ENCODE measurements at regions not wholly inside any gene's neighbourhood (a gene's known extent, or its start where the extent isn't known, plus 50 kb on each side); places are given as distances from the start of the nearest gene placed in this dataset.

GRCh38 chr3:16686679-16687078 lies 81.5 kb upstream of the DAZL start:
- no peak overlapping the region for H2BK120ac ChIP-seq (ENCODE audit: low read depth, low read length)
- WGBS = 73% methylated on average over 3 of the region's 3 CpGs
- H3K4me1 ChIP-seq (ENCODE audit: control insufficient read depth, insufficient read depth, low read depth, low read length) = no peaks in the 10 kb centered on the region
- no peaks in the 10 kb centered on the region for H3K79me1 ChIP-seq (replicated peaks; ENCODE audit: low read length, poor library complexity, severe bottlenecking)
- no peak overlapping the region for H3K18ac ChIP-seq (ENCODE audit: low read depth in 1 of 2, low read length in 2 of 2)
- H3K27me3 ChIP-seq (ENCODE audit: control insufficient read depth in 1 of 2, insufficient read depth in 1 of 2, low read length in 2 of 2) = no peaks in the 10 kb centered on the region
- no peak overlapping the region for H4K8ac ChIP-seq (ENCODE audit: low read length)
- no peak overlapping the region for H2BK5ac ChIP-seq (ENCODE audit: low read depth, low read length, poor library complexity, severe bottlenecking)
- no peak overlapping the region for H3K9ac ChIP-seq (ENCODE audit: low read length)
- H3K36me3 ChIP-seq (ENCODE audit: control insufficient read depth in 1 of 2, insufficient read depth in 2 of 2, low read depth in 1 of 2, low read length in 2 of 2) = no peaks in the 10 kb centered on the region
- H3K14ac ChIP-seq (ENCODE audit: low read length in 2 of 2) = no peak overlapping the region
- H3K4me2 ChIP-seq (ENCODE audit: low read length, poor library complexity, severe bottlenecking) = no peak overlapping the region
- DNase-seq = no peak
- H2AFZ ChIP-seq (ENCODE audit: low read depth, low read length) = no peak overlapping the region
- no peak overlapping the region for H2BK12ac ChIP-seq (ENCODE audit: low read length in 2 of 2)
- no peak overlapping the region for H3K23ac ChIP-seq (ENCODE audit: low read length in 2 of 2)
- no peak overlapping the region for H2AK5ac ChIP-seq (ENCODE audit: low read length, severe bottlenecking)
- no peak overlapping the region for H3K4ac ChIP-seq (ENCODE audit: low read depth in 1 of 2, low read length in 2 of 2)
- H3K4me3 ChIP-seq (ENCODE audit: insufficient read depth in 1 of 2, low read depth in 1 of 2, low read length in 2 of 2) = no peak overlapping the region
- H4K91ac ChIP-seq (ENCODE audit: low read length) = no peak overlapping the region
- no peak overlapping the region for H2BK15ac ChIP-seq (ENCODE audit: low read depth, poor library complexity, severe bottlenecking)
- H3K9me3 ChIP-seq (ENCODE audit: control insufficient read depth, low read length) = no peaks in the 10 kb centered on the region
- H3K27ac ChIP-seq (ENCODE audit: low read length, poor library complexity, severe bottlenecking) = no peak overlapping the region

- no peak overlapping the region for H3K9ac ChIP-seq (ENCODE audit: low read length)
- H3K18ac ChIP-seq (ENCODE audit: low read depth in 1 of 2, low read length in 2 of 2) = no peak overlapping the region
- H3K4me1 ChIP-seq (ENCODE audit: control insufficient read depth, insufficient read depth, low read depth, low read length) = no peaks in the 10 kb centered on the region
- no peak overlapping the region for H2AFZ ChIP-seq (ENCODE audit: low read depth, low read length)
- H3K79me1 ChIP-seq (replicated peaks; ENCODE audit: low read length, poor library complexity, severe bottlenecking) = no peaks in the 10 kb centered on the region
- H3K4me3 ChIP-seq (ENCODE audit: insufficient read depth in 1 of 2, low read depth in 1 of 2, low read length in 2 of 2) = no peak overlapping the region
- no peak overlapping the region for H3K14ac ChIP-seq (ENCODE audit: low read length in 2 of 2)
- no peaks in the 10 kb centered on the region for H3K36me3 ChIP-seq (ENCODE audit: control insufficient read depth in 1 of 2, insufficient read depth in 2 of 2, low read depth in 1 of 2, low read length in 2 of 2)
- no peak overlapping the region for H2BK120ac ChIP-seq (ENCODE audit: low read depth, low read length)
- no peak overlapping the region for H4K91ac ChIP-seq (ENCODE audit: low read length)
- no peak overlapping the region for H3K4ac ChIP-seq (ENCODE audit: low read depth in 1 of 2, low read length in 2 of 2)
- H2BK12ac ChIP-seq (ENCODE audit: low read length in 2 of 2) = no peak overlapping the region
- H4K8ac ChIP-seq (ENCODE audit: low read length) = no peak overlapping the region
- H2BK5ac ChIP-seq (ENCODE audit: low read depth, low read length, poor library complexity, severe bottlenecking) = no peak overlapping the region
- no peak overlapping the region for H2AK5ac ChIP-seq (ENCODE audit: low read length, severe bottlenecking)
- no peak overlapping the region for H3K4me2 ChIP-seq (ENCODE audit: low read length, poor library complexity, severe bottlenecking)
- H3K27me3 ChIP-seq (ENCODE audit: control insufficient read depth in 1 of 2, insufficient read depth in 1 of 2, low read length in 2 of 2) = no peaks in the 10 kb centered on the region
- H3K23ac ChIP-seq (ENCODE audit: low read length in 2 of 2) = no peak overlapping the region
- no peak for DNase-seq
- no peak overlapping the region for H3K27ac ChIP-seq (ENCODE audit: low read length, poor library complexity, severe bottlenecking)
- H2BK15ac ChIP-seq (ENCODE audit: low read depth, poor library complexity, severe bottlenecking) = no peak overlapping the region
- H3K9me3 ChIP-seq (ENCODE audit: control insufficient read depth, low read length) = no peaks in the 10 kb centered on the region
Measured at GRCh38 chr3:16687221-16687620, 82.0 kb upstream of the DAZL start.

GRCh38 chr3:16692486-16693344 lies 87.5 kb upstream of the DAZL start:
- H2BK12ac ChIP-seq (ENCODE audit: low read length in 2 of 2) = no peak overlapping the region
- no peaks in the 10 kb centered on the region for H3K79me1 ChIP-seq (replicated peaks; ENCODE audit: low read length, poor library complexity, severe bottlenecking)
- H2BK15ac ChIP-seq (ENCODE audit: low read depth, poor library complexity, severe bottlenecking) = no peak overlapping the region
- H3K36me3 ChIP-seq (ENCODE audit: control insufficient read depth in 1 of 2, insufficient read depth in 2 of 2, low read depth in 1 of 2, low read length in 2 of 2) = no peaks in the 10 kb centered on the region
- DNase-seq = no peak
- no peak overlapping the region for H3K23ac ChIP-seq (ENCODE audit: low read length in 2 of 2)
- no peaks in the 10 kb centered on the region for H3K27me3 ChIP-seq (ENCODE audit: control insufficient read depth in 1 of 2, insufficient read depth in 1 of 2, low read length in 2 of 2)
- no peak overlapping the region for H4K91ac ChIP-seq (ENCODE audit: low read length)
- no peak overlapping the region for H2AK5ac ChIP-seq (ENCODE audit: low read length, severe bottlenecking)
- no peak overlapping the region for H2BK120ac ChIP-seq (ENCODE audit: low read depth, low read length)
- H3K4ac ChIP-seq (ENCODE audit: low read depth in 1 of 2, low read length in 2 of 2) = no peak overlapping the region
- no peak overlapping the region for H3K14ac ChIP-seq (ENCODE audit: low read length in 2 of 2)
- 78% methylated on average over 6 of the region's 8 CpGs for WGBS
- no peak overlapping the region for H3K4me2 ChIP-seq (ENCODE audit: low read length, poor library complexity, severe bottlenecking)
- no peak overlapping the region for H2AFZ ChIP-seq (ENCODE audit: low read depth, low read length)
- no peak overlapping the region for H3K18ac ChIP-seq (ENCODE audit: low read depth in 1 of 2, low read length in 2 of 2)
- H3K4me1 ChIP-seq (ENCODE audit: control insufficient read depth, insufficient read depth, low read depth, low read length) = no peaks in the 10 kb centered on the region
- no peak overlapping the region for H3K27ac ChIP-seq (ENCODE audit: low read length, poor library complexity, severe bottlenecking)
- no peaks in the 10 kb centered on the region for H3K9me3 ChIP-seq (ENCODE audit: control insufficient read depth, low read length)
- H2BK5ac ChIP-seq (ENCODE audit: low read depth, low read length, poor library complexity, severe bottlenecking) = no peak overlapping the region
- no peak overlapping the region for H3K9ac ChIP-seq (ENCODE audit: low read length)
- no peak overlapping the region for H3K4me3 ChIP-seq (ENCODE audit: insufficient read depth in 1 of 2, low read depth in 1 of 2, low read length in 2 of 2)
- H4K8ac ChIP-seq (ENCODE audit: low read length) = no peak overlapping the region

- Histone ChIP-seq H2AFZ (ENCODE audit: low read depth, low read length) (no peak overlapping the region), H3K4me1 (ENCODE audit: control insufficient read depth, insufficient read depth, low read depth, low read length) (no peaks in the 10 kb centered on the region), H3K14ac (ENCODE audit: low read length in 2 of 2) (no peak overlapping the region), H3K27ac (ENCODE audit: low read length, poor library complexity, severe bottlenecking) (no peak overlapping the region), H4K91ac (ENCODE audit: low read length) (no peak overlapping the region), H2BK120ac (ENCODE audit: low read depth, low read length) (no peak overlapping the region), H3K4me2 (ENCODE audit: low read length, poor library complexity, severe bottlenecking) (no peak overlapping the region), H3K4ac (ENCODE audit: low read depth in 1 of 2, low read length in 2 of 2) (no peak overlapping the region), H4K8ac (ENCODE audit: low read length) (no peak overlapping the region), H3K4me3 (ENCODE audit: insufficient read depth in 1 of 2, low read depth in 1 of 2, low read length in 2 of 2) (no peak overlapping the region), H2BK12ac (ENCODE audit: low read length in 2 of 2) (no peak overlapping the region), H3K27me3 (ENCODE audit: control insufficient read depth in 1 of 2, insufficient read depth in 1 of 2, low read length in 2 of 2) (no peaks in the 10 kb centered on the region), H3K18ac (ENCODE audit: low read depth in 1 of 2, low read length in 2 of 2) (no peak overlapping the region), H3K9me3 (ENCODE audit: control insufficient read depth, low read length) (no peaks in the 10 kb centered on the region), H3K23ac (ENCODE audit: low read length in 2 of 2) (no peak overlapping the region), H3K36me3 (ENCODE audit: control insufficient read depth in 1 of 2, insufficient read depth in 2 of 2, low read depth in 1 of 2, low read length in 2 of 2) (no peaks in the 10 kb centered on the region), H2BK5ac (ENCODE audit: low read depth, low read length, poor library complexity, severe bottlenecking) (no peak overlapping the region), H3K79me1 (replicated peaks; ENCODE audit: low read length, poor library complexity, severe bottlenecking) (no peaks in the 10 kb centered on the region), H2BK15ac (ENCODE audit: low read depth, poor library complexity, severe bottlenecking) (no peak overlapping the region), H2AK5ac (ENCODE audit: low read length, severe bottlenecking) (no peak overlapping the region), H3K9ac (ENCODE audit: low read length) (no peak overlapping the region)
- WGBS = 77% methylated on average over 2 of the region's 2 CpGs
- DNase-seq = no peak
Measured at GRCh38 chr3:16693820-16694219, 88.6 kb upstream of the DAZL start.

Measured in mesenchymal stem cell (in vitro differentiated cells and primary cell).